CD4-positive, alpha-beta T cell treated with Interleukin-1 beta for 1 hour (primary cell): ENCODE measurements at regions not wholly inside any gene's neighbourhood (a gene's known extent, or its start where the extent isn't known, plus 50 kb on each side); places are given as distances from the start of the nearest gene placed in this dataset.

ENCODE experiments used
- DNase-seq, 2 donors: peaks; one replicate each; pipeline ENCODE4 v3.0.0-alpha.2; 2020 to 2022

DNA sequence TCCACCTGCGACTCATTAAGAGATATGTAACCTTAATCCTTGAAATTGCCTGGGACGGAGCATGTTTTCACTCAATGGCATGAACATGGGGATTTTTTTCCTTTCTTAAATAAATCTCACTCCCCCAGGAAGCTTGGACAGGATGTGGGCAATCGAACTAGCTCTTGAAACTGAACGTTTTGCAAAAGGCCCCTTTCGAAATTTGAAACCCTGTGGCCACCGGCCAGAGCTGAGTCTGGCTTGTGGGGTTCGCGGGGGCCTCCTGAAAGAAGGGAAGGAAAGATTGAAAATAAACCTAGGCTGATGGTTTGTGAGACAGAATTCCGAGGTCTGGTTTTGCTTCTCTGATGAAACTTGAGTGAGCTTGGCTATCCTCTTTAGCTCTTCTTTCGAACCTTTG lies 101.4 kb upstream of the RTL1 start:
- no peak for DNase-seq

- peak in 1 of 2 donors; percentile 26 for DNase-seq
These were observed 101.9 kb upstream of the RTL1 start for GRCh38 chr14:101005447-101005846.

DNA sequence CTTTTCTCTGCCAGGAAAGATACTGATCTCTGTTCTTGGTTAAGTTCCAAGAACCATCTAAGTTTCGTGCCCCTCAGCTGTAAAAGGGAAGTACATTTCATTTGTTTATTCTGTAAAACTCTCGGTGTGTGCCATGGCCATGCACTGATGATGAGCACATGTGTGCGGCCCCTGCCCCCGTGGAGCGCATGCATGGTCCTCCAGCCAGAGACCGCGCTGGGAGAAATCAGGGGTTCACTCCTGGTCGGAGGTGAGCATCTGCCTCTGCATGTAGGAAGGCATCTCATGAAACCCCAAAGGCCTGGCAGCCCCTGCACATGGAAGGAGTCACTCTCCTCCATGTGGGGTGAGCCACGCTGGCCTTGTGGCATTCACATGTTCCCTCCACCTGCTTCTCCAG lies 102.5 kb upstream of the RTL1 start:
- no peak for DNase-seq

GRCh38 chr14:101007004-101007614 lies 103.6 kb upstream of the RTL1 start:
- DNase-seq, result no peak

DNA sequence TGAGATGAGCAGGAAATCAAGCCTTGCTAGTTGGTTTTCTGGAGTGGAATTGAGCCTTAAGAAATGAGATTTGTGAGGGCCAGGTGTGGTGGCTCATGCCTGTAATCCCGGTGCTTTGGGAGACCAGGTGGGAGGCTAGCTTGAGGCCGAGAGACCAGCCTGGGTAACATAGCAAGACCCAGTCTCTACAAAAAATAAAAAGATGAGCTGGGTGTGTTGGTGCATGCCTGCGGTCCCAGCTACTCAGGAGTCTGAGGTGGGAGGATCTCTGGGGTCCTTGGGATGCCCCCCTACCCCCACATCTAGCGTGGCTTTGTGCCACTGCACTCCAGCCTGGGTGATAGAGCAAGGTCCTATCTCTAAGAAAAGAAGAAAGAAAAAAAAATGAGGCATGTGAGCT lies 104.2 kb upstream of the RTL1 start:
- DNase-seq, result no peak

DNA sequence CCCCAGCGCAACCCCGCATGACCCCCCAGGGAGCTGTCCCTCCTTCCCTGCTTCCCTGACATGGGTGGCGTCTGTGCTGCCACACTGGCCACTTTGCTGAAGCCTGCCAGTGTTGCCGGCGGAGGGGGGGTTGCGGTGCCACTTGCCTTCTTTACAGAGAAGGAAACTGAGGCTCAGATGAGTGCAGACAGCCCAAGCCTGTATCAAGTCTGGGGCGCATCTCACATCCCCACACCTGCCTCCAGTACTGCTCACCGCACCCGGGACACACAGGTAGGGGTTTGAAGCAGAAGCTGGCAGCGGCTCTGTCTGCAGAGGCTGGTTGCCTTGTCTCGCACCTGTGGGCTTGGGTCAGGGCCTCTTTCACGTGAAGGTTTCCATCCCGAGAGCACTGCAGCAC lies 104.7 kb upstream of the RTL1 start:
- no peak for DNase-seq

DNA sequence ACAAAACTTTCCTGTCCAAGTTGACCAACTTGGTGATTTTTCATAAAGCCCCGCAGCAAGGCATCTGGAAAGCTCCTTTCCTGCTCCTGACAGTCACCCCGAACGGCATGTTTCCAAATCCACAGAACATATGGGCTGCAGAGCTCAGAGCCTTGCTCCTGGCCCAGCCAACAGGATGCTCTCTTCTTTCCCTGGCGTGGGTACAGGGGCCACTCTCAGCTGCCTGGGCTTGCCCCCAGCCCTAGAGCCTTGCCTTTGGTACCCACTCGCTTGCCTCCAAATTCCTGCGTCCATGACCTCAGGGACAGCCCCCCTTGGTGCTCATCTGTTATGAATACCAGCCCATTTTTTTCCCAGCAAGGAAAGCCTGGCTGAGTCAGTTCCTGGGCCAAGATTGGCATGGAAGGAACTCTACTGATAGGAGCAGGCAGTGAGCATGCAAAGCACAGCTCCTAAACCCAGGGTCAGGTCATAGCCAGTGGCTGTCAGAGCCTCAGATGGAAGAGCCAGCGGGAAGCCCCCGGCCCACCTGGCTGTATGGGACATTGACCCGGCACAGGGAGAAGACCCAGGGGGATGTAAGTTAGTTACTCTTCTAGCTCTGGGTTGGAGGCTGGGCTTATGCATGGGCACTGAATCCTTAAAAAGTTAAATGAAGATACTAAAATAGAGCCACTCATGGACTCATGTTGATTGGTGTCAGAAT lies 105.3 kb upstream of the RTL1 start:
- DNase-seq, result no peak

DNA sequence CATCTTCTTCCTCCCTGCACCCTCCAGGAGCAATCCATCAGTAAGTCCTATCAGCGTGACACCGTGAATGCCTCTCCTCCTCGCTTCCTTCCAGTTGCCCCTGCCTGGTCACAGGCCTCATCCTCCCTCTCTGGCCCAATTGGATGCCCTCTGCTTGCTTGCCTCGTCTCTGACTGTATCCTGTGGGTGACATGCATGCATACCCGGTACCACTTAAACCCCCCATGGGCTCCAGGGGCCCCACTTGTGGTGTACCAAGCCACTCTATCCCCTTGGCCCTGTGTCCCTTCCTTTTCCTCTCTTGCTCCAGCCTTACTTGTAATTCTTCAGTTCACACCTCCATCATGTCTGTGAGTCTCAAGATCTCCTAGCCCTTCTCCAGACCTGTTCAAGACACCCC lies 106.0 kb upstream of the RTL1 start:
- no peak for DNase-seq

- DNase-seq, result no peak
These were observed 106.8 kb upstream of the RTL1 start for GRCh38 chr14:101010293-101010692.

DNA sequence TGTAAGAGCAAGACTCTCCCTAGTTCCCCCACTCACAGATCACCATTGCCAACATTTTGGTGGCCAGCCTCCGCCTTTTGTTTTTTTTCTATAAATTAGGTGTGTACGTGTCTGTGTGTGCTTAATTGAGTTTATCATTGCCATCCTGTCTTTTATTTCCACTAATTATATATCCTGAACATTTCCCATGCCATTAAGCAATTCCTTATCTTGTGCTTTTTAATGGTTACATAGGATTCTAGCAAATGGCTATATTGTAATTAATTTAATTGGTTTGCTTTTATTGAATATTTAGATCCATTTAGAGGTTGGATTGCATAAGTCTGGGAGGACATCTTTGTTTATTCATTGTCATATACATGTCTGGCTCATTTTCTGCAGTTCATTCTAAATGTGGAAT lies 107.3 kb upstream of the RTL1 start:
- no peak for DNase-seq

DNA sequence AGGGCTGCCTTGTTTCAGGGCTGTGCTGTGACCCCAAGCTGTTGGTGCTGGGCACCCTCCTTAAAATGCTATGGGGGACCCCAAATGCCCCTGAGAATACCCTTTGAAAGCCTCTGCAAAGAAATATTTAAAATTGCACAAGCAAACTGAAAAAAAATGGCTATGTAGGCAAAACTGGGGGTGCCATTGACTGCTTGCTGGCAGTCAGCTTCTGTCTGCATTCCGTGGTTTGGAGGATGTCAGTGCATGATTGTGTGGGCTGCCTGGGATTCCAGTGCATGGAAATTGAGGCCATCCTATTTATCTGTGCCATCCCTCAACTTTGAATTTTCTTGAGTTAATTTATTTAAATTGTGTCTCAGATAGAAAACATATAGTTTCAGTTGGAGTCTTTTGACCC lies 113.7 kb upstream of the RTL1 start:
- DNase-seq, result no peak

- no peak for DNase-seq
These were observed 114.5 kb upstream of the RTL1 start for GRCh38 chr14:101017806-101018560.

- no peak for DNase-seq
These were observed 115.2 kb upstream of the RTL1 start for GRCh38 chr14:101018561-101019290.

- no peak for DNase-seq
These were observed 116.0 kb upstream of the RTL1 start for GRCh38 chr14:101019541-101019940.

DNA sequence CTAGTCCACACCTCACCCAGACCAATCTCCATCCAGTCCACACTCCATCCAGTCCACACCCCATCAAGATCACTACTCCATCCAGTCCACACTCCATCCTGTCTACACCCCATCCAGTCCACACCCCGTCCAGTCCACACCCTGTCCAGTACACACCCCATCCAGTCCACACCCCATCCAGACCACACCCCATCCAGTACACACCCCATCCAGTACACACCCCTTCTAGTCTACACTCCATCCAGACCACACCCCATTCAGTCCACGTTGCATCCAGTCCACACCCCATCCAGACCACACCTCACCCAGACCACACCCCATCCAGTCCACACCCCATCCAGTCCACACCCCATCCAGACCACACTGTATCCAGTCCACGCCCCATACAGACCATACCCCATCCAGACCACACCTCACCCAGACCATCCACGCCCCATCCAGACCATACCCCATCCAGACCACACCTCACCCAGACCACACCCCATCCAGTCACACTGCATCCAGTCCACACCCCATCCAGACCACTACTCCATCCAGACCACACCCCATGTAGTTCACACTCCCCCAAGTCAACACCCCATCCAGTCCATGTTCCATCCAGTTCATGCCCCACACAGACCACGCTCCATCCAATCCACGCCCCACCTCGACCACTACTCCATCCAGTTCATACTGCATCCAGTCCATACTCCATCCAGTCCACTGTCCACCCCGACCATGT lies 116.6 kb upstream of the RTL1 start:
- no peak for DNase-seq

DNA sequence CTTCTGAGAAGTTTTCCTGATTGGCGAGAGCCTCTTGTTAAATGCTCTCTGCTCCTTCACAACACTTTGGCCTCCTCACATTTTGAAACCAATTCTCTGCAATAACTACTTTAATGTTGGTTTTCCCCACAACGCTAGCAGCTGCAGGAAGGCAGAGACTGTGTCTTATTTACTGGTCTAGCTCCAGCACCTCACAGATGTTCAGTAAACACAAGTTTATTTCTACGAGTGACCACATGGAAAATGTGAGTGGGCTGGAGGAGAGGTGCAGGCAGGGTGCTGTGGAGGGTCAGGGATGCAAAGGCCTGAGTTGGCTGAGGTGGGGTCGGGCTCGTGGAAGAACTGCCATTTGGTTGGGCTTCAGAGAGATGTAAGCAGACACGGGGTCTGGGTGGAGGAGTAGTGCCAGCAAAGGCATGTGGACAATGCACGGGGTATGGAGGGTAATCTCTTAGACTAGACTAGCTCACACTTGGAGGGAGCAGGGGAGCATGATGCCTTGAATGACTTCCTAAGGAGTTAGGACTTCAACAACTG lies 117.4 kb upstream of the RTL1 start:
- DNase-seq, result no peak

DNA sequence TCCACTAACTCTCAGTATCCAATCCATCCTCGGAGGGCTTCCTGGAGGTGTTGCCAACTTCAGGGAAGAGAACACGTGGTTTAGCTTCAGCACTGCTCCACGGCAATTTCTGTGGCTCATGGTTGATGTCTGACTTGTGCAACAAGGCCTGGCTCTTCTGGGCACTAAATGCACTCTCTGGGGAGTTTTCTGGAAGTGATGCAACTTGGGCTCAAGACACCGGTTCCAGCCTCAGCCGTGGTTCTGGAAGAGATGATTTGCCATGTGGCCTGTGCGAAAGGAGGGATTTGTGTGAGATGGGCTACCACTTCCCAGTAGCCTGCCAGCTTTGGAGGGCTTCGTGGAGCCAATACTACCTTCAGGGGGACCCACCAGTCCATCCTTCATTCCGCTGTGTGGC lies 118.6 kb upstream of the RTL1 start:
- DNase-seq, result no peak

DNA sequence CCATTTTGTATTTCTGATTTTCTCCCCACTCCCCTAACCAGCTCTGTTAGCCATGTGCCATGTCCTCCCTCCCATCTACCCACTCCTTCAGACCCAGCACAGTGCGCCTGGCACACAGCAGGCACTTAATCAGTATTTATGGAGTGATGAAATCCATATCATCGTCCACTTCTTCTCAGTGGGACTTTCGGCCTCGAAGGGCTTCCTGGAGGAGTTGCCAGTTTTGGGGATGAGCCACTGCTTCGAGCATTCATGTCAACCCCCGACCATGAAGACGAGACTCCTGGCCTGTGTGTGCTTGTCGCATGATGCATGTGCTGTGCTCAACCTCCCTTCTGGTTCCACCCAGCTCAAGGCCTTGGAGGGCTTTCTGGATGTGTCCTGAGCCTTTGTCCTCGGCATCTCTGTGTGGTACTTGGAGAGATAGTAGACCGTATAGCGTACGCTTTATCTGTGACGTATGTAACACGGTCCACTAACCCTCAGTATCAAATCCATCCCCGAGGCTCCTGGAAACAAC lies 119.5 kb upstream of the RTL1 start:
- no peak for DNase-seq

- no peak for DNase-seq
These were observed 121.2 kb upstream of the RTL1 start for GRCh38 chr14:101024686-101025085.

- DNase-seq, result no peak
These were observed 121.6 kb upstream of the RTL1 start for GRCh38 chr14:101025131-101025530.

DNA sequence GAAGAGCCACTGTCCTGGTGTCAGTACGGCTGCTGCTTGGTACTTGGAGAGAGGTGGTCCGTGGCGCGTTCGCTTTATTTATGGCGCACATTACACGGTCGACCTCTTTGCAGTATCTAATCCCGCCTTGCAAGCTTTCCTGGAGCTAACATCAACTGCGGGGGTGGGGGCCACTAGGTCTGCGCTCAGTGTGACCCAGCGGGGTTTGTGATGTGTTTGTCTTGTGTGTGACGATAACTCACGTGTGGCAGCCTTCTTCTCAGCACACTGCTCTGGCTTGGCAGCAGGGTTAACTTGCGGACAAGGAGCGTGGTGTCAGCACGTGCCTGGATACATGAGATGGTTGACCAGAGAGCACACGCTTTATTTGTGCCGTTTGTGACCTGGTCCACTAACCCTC lies 122.2 kb upstream of the RTL1 start:
- no peak for DNase-seq

DNA sequence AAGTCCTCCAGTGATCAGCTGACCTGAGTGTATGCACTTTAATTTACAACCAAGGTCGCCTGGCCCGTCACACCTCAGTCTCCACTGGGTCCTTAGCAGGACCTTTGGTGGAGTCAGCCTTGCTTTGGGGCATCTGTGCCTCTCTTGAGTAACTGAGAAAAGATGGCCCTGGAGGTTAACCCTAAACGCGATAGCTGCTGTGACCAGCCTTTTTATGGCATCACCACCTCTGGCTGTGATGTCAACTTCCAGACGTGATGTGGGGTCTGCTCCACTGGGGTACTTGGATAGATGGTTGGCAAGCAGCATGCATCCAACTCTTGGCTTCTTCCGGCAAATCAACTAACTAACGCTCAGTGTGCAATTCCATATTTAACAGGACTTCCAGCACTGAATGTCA lies 122.8 kb upstream of the RTL1 start:
- DNase-seq, result no peak
